DND-41 (cell line): ENCODE measurements at regions not wholly inside any gene's neighbourhood (a gene's known extent, or its start where the extent isn't known, plus 50 kb on each side); places are given as distances from the start of the nearest gene placed in this dataset.
"Not testable (repeated sequence)": the region's sequence is repeated elsewhere in the genome, so short reads cannot be mapped to it uniquely, and the experiment has no call there.

ENCODE experiments used
- ATAC-seq: fragments of 200-7000 bp; cut with Tn5 transposase; 3 replicates; pipeline ENCODE4 v1.9.1; 2021; ENCODE audit warnings: low read depth; ENCODE audit not compliant: insufficient read depth
- DNase-seq: peaks from one replicate; pipeline ENCODE4 v3.0.0-alpha.2; 2020
- H2AFZ ChIP-seq: 2 replicates; pipeline ENCODE4 v1.6.0; 2012; ENCODE audit warnings: low read depth, low read length
- H3K27ac ChIP-seq: 2 replicates; pipeline ENCODE4 v1.5.1; 2012; ENCODE audit warnings: low read length, inconsistent platforms
- H3K27me3 ChIP-seq: fragments of 200-600 bp; sonication (generic); 2 replicates; pipeline ENCODE4 v1.6.0; 2012; ENCODE audit warnings: low read length, mild to moderate bottlenecking, inconsistent platforms; ENCODE audit not compliant: insufficient read depth, poor library complexity
- H3K36me3 ChIP-seq: 2 replicates; pipeline ENCODE4 v1.5.1; 2012; ENCODE audit warnings: low read length, inconsistent platforms; ENCODE audit not compliant: insufficient read depth
- H3K4me1 ChIP-seq: 2 replicates; pipeline ENCODE4 v1.5.1; 2012; ENCODE audit warnings: mild to moderate bottlenecking, low read length; ENCODE audit not compliant: insufficient read depth
- H3K4me2 ChIP-seq: 2 replicates; pipeline ENCODE4 v1.6.0; 2012; ENCODE audit warnings: mild to moderate bottlenecking, moderate library complexity, low read length, inconsistent platforms; ENCODE audit not compliant: insufficient read depth
- H3K4me3 ChIP-seq, 2 experiments: fragments of 200-600 bp in 1 of 2; shearing (Covaris generic) in 1 of 2; 2 replicates each; pipeline ENCODE4 v1.5.1; 2012 to 2016; ENCODE audit warnings: inconsistent platforms in 2 of 2, low read length in 2 of 2, mild to moderate bottlenecking in 2 of 2, low read depth in 1 of 2, moderate library complexity in 1 of 2
- H3K79me2 ChIP-seq: 2 replicates; pipeline ENCODE4 v1.6.0; 2012; ENCODE audit warnings: low read length, inconsistent platforms; ENCODE audit not compliant: insufficient read depth
- H3K9ac ChIP-seq: 2 replicates; pipeline ENCODE4 v1.6.0; 2012; ENCODE audit warnings: low read depth, mild to moderate bottlenecking, inconsistent platforms, low read length, moderate library complexity
- H3K9me3 ChIP-seq: 2 replicates; pipeline ENCODE4 v1.5.1; 2012; ENCODE audit warnings: low read length, moderate library complexity, mild to moderate bottlenecking, inconsistent platforms; ENCODE audit not compliant: insufficient read depth, severe bottlenecking
- H4K20me1 ChIP-seq: 2 replicates; pipeline ENCODE4 v1.6.0; 2012; ENCODE audit warnings: low read length; ENCODE audit not compliant: insufficient read depth
- CTCF ChIP-seq: IDR thresholded peaks from 2 replicates; pipeline ENCODE4 v1.5.1; 2012; ENCODE audit warnings: borderline replicate concordance, low read length, moderate library complexity, mild to moderate bottlenecking; ENCODE audit not compliant: poor library complexity, severe bottlenecking; ENCODE audit errors: extremely low read depth
- EZH2 ChIP-seq: IDR thresholded peaks from 3 replicates; pipeline ENCODE4 v1.6.1; 2012; ENCODE audit warnings: borderline replicate concordance, low read depth, mild to moderate bottlenecking, moderate library complexity, low read length, inconsistent platforms; ENCODE audit not compliant: severe bottlenecking

- Histone ChIP-seq H3K4me3 (no peak overlapping the region), H4K20me1 (no peaks in the 10 kb centered on the region), H3K27ac (no peak overlapping the region), H3K9ac (no peak overlapping the region), H2AFZ (no peak overlapping the region), H3K9me3 (no peaks in the 10 kb centered on the region), H3K4me1 (no peaks in the 10 kb centered on the region), H3K4me2 (no peak overlapping the region), H3K79me2 (no peaks in the 10 kb centered on the region), H3K36me3 (no peaks in the 10 kb centered on the region), H3K27me3 (no peaks in the 10 kb centered on the region)
- DNase-seq (no peak), ATAC-seq (no peak)
- TF ChIP-seq EZH2 (no peak), CTCF (no peak)
Observed at GRCh38 chr2:180778291-180778690, 202.1 kb upstream of the UBE2E3 start.

- H3K27me3 ChIP-seq = no peaks in the 10 kb centered on the region
- H3K4me2 ChIP-seq = no peak overlapping the region
- H3K4me3 ChIP-seq = no peak overlapping the region
- H3K9ac ChIP-seq = no peak overlapping the region
- TF ChIP-seq CTCF (no peak), EZH2 (no peak)
- no peaks in the 10 kb centered on the region for H3K9me3 ChIP-seq
- no peaks in the 10 kb centered on the region for H3K79me2 ChIP-seq
- H4K20me1 ChIP-seq = no peaks in the 10 kb centered on the region
- no peak overlapping the region for H2AFZ ChIP-seq
- no peaks in the 10 kb centered on the region for H3K36me3 ChIP-seq
- ATAC-seq (no peak), DNase-seq (no peak)
- H3K4me1 ChIP-seq = no peaks in the 10 kb centered on the region
- H3K27ac ChIP-seq = no peak overlapping the region
Observed at GRCh38 chr2:180776921-180777320, 203.5 kb upstream of the UBE2E3 start.

- Histone ChIP-seq H3K9me3 (no peaks in the 10 kb centered on the region), H3K4me1 (no peaks in the 10 kb centered on the region), H3K27me3 (no peaks in the 10 kb centered on the region), H3K36me3 (no peaks in the 10 kb centered on the region), H2AFZ (no peak overlapping the region), H4K20me1 (no peaks in the 10 kb centered on the region), H3K4me2 (no peak overlapping the region), H3K79me2 (no peaks in the 10 kb centered on the region), H3K27ac (no peak overlapping the region), H3K9ac (no peak overlapping the region), H3K4me3 (no peak overlapping the region)
- ATAC-seq (no peak), DNase-seq (no peak)
- no peak for TF ChIP-seq CTCF
Observed at GRCh38 chr2:180775711-180776110, 204.7 kb upstream of the UBE2E3 start.

GRCh38 chr2:180765316-180765715, 215.1 kb upstream of the UBE2E3 start:
- not testable (repeated sequence) for H3K9ac ChIP-seq, H3K4me1 ChIP-seq, H3K4me3 ChIP-seq, H3K9me3 ChIP-seq, H3K79me2 ChIP-seq, H2AFZ ChIP-seq, DNase-seq, H3K27me3 ChIP-seq, H4K20me1 ChIP-seq, H3K4me2 ChIP-seq, H3K27ac ChIP-seq, H3K36me3 ChIP-seq, ATAC-seq
